GM21619 (cell line): ENCODE measurements at regions not wholly inside any gene's neighbourhood (a gene's known extent, or its start where the extent isn't known, plus 50 kb on each side); places are given as distances from the start of the nearest gene placed in this dataset.

Experiments
- ATAC-seq: cut with Tn5 transposase; IDR thresholded peaks from one replicate; pipeline ENCODE4 v1.9.1; 2021; ENCODE audit not compliant: unreplicated experiment

DNA sequence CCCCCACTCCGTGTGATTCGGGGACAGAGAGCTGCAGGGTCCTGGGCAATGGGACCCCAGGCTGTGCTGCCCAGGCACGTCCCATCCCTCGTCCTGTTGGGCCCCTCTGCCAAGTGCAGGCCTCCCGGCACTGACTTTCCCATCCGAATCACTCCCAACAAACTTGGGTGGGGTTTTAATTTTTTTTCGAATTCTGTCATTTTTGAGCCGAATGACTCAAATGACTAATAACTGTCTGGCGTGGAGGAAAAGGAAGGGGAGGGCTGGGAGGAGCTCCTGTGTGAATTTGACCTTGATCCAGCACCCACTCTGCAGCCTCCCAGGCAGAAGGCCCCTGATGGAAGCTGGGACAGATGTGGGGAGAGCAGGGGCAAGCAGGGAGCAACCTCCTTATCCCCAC is 1173.2 kb downstream of the BRD1 start:
- no peak for ATAC-seq

DNA sequence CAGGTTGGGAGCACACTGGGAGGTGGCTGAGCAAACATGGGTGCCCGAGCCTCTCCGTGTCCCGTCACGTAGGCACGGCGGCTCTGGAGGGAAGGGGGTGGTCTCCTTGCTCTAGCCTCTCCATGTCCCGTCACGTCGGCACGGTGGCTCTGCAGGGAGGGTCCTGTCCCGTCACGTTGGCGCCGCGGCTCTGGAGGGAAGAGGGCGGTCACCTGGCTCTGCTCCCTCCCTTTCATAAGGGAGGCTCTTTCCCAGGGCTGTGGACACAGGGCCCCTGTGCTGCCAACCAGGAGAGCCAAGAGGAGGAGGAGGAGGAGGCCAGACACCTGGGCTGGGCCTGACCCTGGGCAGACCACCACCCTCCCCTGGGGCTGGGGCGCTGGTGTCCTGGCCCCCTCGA is 1173.7 kb downstream of the BRD1 start:
- no peak for ATAC-seq

DNA sequence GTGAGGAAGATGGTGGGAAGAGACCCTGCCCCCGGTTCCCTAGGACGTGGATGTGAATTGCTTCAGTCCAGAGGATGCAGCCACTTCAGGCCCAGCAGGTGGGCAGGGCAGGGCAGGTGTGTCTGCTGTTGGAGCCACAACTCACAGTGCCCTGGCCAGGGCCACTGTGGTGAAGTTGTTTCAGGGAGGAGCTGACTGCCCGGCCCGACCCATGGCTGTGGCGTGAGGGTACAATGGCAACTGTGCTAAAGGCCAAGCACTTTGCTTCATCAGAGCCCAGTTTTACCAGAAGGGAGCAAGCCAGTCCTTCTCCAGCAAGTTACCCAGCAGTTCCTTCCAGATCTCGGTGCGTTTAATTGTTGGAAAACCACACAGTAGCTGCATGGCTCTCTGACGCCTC is 1174.4 kb downstream of the BRD1 start:
- ATAC-seq = no peak

DNA sequence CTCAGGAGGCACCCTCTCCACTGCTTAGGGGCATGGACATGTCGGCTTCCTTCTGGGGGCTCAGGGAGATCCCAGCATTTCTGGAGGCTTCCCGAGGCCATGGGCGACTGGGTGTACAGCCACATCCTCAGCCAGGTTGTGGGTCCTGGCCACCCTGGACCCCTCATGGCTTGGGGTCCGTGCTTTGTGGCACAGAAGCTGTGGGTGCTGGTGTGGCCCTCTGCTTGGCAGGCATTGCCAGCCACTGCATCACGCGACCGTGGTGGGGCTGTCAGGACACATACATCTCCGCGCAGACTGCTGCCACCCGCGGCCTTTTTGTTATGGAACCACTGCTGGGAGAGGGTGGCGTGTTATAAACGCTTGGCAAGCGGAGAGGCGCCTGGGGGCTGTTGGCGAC is 1174.9 kb downstream of the BRD1 start:
- no peak for ATAC-seq

DNA sequence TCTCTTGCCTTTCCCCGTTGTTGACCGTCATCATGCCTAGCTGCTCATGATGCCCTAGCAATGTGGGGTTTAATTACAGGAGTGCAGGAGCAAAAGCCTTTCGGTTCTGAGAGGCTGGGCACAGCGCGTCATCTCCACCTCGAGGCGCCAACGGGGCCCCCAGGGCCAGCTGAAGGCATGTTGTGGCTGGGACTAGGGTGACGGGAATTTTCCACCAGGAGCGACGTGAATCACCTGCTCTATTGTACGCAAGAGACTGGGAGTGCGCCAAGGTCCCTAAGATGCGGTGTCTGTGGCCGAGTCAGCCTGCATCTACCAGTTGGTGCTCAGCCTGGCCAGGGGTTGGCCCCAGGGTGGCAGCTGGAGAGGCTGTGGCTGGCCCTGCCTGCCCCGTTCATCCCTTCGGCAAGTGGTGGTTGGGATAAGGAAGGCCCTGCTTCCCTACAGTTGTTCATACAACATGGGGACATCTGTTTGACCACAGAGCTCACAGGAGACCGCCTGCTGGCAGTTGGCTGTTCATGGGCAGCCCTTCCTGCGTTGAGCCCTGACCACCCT is 1175.6 kb downstream of the BRD1 start:
- no peak for ATAC-seq

DNA sequence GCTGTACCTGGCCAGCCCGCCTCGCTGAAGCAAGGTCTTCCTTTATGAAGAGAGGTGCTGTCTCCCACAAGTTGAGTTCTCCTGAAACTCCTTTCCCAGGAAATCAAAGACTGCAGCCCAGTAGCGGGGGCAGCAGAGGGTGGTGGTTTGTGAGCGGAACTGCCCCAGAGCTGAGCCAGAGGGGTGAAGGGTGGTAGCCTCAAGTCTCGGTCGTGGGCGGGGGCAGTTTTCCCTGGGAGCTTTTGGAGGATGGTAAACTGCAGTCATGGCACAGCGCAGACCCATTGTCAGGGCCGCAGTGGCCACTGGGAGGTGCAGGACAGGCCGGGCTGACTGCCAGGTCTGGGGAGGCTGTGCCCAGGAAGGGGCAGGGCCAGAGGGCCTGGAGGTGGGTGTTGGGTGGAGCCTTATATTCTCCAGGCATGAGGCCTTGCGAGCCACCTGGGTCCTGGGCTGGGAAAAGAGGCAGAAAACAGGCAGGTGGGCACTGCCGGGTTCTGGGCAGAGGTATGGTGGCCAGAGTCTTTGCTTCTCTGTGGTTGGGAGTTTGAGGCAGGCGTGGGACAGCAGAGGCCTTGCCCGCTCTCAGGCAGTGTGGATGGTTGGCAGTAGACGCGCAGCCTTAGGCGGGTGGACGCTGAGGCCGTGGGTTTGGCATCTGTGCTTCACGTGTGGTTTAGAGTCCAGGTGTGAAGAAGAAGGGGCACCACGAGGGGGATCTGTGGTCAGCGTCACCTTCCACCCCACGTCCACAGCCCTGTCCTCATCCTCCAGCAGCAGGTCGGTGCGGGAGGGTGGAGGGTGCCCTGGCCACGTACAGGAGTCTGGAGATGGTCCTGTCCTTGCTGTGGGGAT is 1176.4 kb downstream of the BRD1 start:
- ATAC-seq = no peak

DNA sequence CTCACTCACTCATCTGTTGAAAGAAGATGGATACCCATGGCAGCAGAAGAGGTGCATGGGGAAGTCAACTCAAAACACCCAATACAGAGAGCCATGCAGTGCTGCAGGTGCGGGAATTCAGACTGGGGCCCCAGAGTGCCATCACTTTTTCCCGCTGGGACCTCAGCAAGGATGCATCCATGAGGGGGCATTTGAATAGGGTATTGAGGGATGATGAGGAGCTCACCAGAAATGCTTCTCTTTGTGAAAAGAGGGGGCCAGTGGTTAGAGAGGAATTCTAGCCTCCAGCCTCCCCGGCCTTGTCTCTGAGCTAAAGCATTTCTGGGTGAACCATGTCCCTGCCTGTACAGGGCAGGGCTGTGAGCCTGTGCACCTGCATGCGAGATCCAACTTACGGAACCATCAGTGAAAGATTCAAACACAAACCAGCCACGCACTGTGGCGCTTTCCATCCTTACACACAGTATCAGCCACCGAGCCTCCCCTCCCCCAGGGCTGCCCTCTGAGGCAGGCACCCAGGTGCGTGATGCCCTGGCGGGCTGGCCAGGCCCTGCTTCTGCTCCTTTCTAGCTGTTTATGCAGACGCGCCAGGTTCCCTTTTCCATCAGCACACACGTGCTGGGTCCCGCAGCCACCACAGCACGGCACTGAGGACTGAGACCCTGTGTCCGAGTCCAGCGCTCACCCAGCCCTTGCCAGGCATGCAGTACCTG is 1177.2 kb downstream of the BRD1 start:
- ATAC-seq = no peak

DNA sequence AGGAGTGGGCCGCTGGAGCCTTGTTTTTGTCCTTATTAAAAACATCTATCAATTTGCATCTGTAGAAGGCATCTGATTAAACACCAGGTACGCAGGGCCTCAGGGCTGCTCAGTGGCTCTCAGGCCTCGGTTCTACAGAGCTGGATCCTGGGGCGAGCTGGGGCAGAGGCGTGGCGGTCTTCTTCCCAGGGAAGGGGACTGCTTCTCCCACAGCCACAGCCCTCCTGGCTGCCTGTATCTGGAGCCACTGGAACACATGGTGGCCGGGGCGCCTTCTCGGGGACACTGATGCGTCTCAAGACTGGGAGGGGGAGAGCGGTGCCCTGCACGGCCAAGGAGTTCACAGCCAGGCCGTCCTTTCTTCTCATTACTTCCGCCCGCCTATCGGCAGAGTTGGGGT is 1178.2 kb downstream of the BRD1 start:
- no peak for ATAC-seq

DNA sequence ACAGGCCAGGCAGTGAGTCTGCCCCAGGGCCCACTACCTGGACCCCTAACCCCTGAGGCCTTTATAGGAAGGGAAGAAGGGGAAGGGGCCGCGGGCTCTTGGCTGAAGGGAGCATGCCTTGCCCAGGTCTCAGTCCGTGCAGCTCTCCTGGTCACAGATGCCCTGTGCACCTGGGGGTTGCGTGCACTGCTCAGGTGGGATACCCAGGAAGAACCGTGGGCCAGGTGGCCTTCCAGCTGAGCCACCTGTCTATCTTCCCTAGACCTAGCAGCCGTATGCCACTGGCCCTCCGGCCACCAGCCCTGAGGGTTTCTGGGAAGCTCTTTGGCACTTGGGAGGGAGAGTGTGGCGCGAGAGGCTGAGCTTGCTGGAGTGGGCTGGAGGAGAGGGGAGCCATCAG is 1178.6 kb downstream of the BRD1 start:
- ATAC-seq = no peak

DNA sequence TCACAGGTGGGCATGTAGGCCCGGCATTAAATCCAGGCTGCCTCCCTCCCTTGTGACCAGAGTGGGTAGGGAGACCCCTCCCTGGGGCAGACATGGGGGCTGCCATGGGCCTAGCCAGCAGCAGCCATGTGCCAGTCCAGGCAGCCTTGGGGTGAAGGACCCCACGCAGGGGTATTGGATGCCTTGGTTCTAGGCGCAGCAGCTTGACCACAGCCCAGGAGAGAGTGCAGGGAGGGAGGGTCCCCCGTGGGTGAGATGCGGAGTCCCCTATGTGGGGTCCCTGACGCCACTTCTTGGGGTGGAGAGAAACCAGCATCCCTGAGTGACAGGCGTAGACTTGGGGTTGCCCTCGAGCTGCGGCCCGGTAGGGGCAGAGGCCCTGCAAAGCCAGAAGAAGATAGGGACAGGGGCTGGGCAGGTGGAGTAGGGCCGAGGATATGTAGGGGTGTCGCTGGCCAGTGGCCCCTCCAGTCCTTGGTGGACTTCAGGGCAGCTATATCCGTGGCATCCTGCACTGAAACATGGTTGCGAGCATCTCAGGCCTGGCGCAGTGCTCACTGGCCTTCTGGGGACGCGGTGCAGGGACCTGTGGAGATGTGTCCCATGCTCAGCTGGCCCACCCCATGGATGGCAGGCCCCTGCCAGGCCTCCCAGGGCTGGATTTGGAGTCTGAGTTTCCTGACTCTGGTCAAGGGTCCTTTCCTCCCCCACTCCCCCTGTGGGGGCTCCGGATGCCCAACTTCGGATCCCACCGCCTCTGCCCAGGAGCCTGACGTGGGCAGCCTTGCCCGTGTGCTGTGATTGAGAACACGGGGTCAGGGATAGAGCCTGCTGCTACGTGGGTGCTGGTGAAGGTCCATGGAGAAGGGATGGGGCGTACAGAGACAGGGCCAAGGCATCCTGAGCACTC is 1179.8 kb downstream of the BRD1 start:
- ATAC-seq = no peak

DNA sequence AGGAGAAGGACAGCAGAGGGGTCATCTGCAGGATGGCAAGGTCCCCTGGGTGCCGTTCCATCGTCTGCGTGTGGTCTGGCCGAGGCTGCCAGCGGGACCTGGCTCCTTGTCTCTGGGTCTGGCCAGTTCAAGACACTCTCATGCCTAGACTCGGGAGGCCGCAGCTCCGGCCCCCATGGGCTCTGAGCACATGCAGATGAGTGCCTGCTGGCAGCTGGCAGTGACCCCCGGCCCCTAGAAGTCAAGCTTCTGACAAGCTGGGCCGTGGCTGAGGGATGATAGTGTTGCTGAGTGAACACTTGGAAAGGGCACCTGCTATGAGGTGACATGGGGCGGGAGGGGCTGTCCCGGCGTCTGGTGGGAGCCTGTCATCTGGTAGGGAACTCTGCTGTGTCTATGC is 1180.6 kb downstream of the BRD1 start:
- ATAC-seq = no peak

DNA sequence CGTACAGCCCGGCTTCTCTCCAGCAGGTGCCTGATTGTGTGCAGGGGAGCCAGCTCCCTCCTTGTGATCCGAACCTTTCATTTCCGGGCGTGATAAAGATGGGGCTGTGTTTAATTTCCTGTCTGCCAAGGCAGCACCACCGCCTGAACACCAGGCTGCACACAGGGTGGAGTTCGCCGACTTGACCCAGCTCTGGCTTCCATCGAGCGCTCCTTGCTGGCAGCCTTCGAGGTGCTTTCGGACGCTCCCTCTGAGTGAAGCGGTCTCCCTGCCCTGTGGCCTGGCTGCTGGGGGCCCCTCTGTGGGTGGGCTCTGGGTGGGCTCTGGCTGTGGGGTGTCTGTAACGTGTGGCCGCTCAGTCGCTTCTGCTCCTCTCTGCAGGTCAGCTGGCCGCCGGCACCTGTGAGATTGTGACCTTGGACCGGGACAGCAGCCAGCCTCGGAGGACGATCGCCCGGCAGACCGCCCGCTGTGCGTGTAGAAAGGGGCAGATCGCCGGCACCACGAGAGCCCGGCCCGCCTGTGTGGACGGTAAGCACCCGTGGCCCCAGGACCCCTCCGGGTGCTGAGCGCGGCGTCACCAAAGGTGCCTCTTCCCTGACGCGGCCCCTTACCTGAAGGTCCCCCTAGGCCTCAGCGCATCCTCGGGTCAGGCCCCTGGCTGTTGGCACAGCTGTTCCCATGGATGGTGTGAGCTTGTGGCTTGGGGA is 1181.3 kb downstream of the BRD1 start:
- ATAC-seq = no peak

DNA sequence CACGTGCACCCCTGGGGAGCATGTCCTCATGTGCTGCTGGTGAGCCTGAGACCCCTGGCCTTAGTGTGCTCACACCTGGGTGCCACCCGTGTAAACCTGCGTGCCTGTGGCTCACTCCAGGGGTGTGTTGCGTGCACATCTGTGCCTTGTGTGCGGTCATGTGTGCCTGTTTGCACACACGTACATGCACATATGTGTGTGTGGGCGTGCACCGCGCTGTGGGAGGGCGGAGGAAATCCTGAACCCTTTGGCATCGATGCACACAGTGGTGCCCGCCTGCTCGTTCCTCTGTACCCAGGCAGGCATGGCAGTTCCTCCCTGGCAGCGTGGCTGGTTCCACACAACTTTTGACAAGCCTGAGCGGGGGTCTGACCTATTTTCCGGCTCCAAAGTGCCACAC is 1181.9 kb downstream of the BRD1 start:
- no peak for ATAC-seq

DNA sequence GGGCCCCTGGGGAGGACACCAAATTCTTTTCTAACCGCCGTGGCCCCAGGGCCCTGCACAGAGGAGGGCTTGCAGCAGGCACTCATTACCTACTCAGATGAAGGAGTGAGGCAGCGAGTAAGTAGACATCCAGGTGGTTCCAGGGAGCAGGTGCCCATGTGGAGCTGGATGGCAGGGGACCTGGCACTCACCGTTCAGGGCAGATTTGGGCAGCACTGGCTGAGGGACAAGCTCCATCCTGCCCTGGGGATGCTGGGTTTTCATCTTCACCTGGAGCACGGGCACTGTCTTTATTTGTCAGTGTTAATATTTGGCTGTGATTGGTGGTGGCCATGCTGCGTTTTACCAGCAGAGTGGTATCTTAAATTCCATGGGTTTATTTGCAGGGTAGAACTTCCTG is 1182.7 kb downstream of the BRD1 start:
- ATAC-seq = no peak

DNA sequence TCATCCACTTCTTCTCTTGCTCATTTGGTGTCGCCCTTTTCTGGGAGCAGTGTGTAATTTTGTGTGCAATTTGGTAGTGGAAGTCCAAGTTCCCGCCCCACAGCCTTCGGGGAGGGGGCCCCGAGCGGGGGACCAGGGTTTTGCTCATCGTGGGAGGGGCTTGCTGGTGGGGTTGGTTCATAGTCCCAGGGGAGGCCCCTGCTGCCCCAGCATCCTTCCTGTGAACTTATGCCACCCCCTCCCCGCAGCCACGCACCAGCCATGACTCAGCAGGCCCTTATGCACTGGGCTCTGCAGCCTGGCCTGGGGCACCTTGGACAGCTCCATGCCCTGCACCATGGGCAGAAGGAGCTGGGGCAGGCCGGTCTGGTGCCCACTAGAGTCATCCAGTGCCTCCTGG is 1183.6 kb downstream of the BRD1 start:
- ATAC-seq = no peak

DNA sequence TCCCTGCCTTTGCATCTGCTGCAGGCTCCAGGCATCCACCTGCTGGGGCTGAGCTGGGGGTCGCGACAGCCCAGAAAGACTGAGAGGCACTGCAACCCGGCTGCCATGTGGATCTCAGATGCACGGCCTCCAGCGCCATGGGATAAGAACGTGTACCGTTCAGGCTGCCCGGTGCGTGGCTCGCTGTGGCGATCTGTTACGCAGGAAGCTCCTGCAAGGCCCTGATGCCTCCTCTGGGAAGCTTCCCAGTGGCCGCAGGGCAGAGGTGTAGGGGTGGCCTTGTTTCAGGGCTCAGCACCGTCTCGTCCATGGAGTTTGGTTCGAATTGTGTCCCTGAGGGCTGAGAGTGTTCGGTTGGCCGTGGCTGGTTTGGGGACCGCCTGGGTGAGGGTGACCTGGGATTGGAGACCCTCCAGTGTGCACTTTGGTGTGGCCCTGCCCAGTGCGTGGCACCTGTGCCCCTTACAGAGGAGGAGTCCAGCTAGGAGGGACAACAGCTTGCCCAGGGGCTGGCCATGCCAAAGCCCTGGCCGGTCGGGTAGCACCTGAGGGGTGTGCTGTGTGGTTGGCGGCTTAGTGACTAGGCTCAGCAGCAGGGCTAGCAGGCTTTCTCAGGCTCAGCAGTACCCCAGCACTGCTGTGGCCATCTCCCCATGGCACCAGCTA is 1184.5 kb downstream of the BRD1 start:
- ATAC-seq = no peak

DNA sequence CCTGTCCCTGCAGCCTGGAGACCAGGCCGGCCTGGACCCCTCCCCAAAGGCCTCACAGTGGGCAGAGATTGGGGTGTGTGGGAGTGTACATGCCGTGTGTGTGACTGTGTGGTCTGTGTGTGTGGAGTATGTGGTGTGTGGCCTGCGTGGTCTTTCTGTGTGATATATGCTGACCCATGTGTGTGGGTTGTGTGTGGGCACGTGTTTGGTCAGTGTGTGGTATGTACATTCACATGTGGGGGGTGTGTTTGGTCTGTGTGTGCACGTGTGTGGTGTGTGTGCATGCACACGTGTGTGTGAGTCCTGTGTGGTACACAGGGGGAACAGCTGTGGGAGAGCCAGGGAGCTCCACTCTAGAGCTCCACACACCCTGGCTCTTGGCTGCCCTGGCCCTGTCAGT is 1185.1 kb downstream of the BRD1 start:
- ATAC-seq = no peak

DNA sequence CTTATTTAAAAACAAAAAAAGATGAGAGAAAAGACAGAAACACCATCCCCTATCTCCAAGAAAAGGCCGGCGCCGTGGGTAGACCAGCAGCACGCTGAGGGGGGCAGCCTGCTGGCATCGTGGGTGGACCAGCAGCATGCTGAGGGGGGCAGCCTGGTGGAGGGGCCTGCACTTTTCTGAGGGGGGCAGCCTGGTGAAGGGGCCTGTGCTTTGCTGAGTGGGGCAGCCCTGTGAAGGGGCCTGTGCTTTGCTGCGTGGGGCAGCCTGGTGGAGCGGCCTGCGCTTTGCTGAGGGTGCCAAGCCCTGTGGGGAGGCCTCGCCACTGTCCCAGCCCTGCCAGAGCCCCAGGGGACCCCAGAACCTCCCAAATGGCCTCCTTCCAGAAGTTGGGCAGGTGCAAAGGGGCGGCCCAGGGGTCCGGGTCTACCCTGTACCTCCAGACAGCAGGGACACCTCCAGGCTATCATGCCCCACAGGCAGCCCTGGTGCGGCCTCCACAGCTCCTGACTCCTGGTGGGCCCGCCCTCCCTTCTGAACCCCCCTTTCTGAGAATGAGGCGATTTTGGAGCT is 1185.7 kb downstream of the BRD1 start:
- ATAC-seq = no peak

DNA sequence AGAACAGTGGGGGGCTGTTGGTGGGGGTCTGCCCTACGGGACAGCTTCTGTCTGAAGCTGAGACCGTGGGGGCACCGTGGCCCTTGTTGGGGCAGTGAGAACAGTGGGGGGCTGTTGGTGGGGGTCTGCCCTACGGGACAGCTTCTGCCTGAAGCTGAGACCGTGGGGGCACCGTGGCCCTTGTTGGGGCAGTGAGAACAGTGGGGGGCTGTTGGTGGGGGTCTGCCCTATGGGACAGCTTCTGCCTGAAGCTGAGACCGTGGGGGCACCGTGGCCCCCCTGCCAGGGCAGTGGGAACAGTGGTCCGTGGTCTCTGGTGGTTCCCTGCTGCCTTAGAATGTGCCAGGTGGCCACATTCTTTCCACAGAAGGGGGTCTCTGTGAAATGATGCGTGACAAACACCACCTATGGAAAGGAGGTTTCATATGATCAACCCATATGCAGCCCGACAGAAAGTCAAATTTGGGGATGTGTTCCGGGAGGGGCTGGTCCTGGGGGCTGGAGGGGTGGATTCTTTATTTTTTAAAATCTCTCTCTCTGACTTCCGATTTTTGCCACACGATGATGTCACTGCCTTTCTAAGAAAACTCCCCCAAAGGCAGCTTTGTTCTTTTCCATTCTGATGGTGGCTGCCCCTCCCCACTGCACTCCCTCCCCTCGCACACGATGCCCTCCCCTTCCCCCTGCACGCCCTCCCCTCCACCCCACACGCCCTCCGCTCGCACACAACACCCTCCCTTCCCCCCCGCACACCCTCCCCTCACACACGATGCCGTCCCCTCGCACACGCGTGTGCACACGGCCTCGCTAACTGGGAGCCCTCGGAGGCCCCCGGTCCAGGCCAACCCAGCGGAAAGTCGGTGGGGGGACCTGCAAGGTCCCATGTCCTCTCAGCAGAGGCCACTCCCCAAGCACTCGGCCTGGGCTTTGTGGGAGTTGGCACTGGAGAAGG is 1186.5 kb downstream of the BRD1 start:
- no peak for ATAC-seq
